Liver (tissue), 7 donors: ENCODE measurements at regions not wholly inside any gene's neighbourhood (a gene's known extent, or its start where the extent isn't known, plus 50 kb on each side); places are given as distances from the start of the nearest gene placed in this dataset.

Source experiments
- DNase-seq: peaks from one replicate; pipeline ENCODE4 v3.0.0-alpha.2; 2017; ENCODE audit warnings: low spot score
- H3K27ac ChIP-seq, 2 donors: one replicate each; pipeline ENCODE4 v1.7.0; 2013; ENCODE audit warnings: inconsistent platforms in 2 of 2, low read length in 2 of 2, control low read depth in 1 of 2, low read depth in 1 of 2, mild to moderate bottlenecking in 1 of 2
- H3K27me3 ChIP-seq, 4 donors: one replicate each; pipeline versions ENCODE4 v1.6.1 to v1.7.0; 2013; ENCODE audit warnings: low read length in 3 of 4, inconsistent platforms in 1 of 4, mild to moderate bottlenecking in 1 of 4, moderate library complexity in 1 of 4; ENCODE audit not compliant: control insufficient read depth in 4 of 4, insufficient read depth in 4 of 4
- H3K36me3 ChIP-seq, 4 donors: one replicate each; pipeline versions ENCODE4 v1.6.1 to v1.7.0; 2013; ENCODE audit warnings: low read length in 3 of 4, mild to moderate bottlenecking in 3 of 4, low read depth in 1 of 4, moderate library complexity in 1 of 4; ENCODE audit not compliant: control insufficient read depth in 4 of 4, insufficient read depth in 3 of 4
- H3K4me1 ChIP-seq, 4 donors: one replicate each; pipeline versions ENCODE4 v1.6.1 to v1.7.0; 2013; ENCODE audit warnings: low read length in 3 of 4, mild to moderate bottlenecking in 3 of 4, moderate library complexity in 1 of 4; ENCODE audit not compliant: control insufficient read depth in 4 of 4, insufficient read depth in 4 of 4
- H3K4me3 ChIP-seq, 3 donors: one replicate each; pipeline versions ENCODE4 v1.6.1 to v1.7.0; 2013; ENCODE audit warnings: low read length in 3 of 3, control low read depth in 1 of 3, low read depth in 1 of 3, mild to moderate bottlenecking in 1 of 3
- H3K9ac ChIP-seq, 2 donors: one replicate each; pipeline ENCODE4 v1.7.0; 2013; ENCODE audit warnings: low read length in 2 of 2, mild to moderate bottlenecking in 2 of 2, moderate library complexity in 2 of 2, control low read depth in 1 of 2, low read depth in 1 of 2
- H3K9me3 ChIP-seq, 4 donors: one replicate each; pipeline versions ENCODE4 v1.6.1 to v1.7.0; 2013; ENCODE audit warnings: low read length in 3 of 4; ENCODE audit not compliant: control insufficient read depth in 4 of 4
- EGR1 ChIP-seq, 2 donors: IDR thresholded peaks; 2 replicates each; pipeline ENCODE4 v1.6.1; 2016 to 2018; ENCODE audit warnings: antibody characterized with exemption in 2 of 2, low read depth in 2 of 2
- FOXA1 ChIP-seq: IDR thresholded peaks from 2 replicates; pipeline ENCODE4 v1.6.1; 2016; ENCODE audit warnings: antibody characterized with exemption
- FOXA2 ChIP-seq: IDR thresholded peaks from 2 replicates; pipeline ENCODE4 v1.6.1; 2016; ENCODE audit warnings: antibody characterized with exemption
- GABPA ChIP-seq, 2 donors: IDR thresholded peaks in 1 of 2; conservative IDR thresholded peaks in 1 of 2; 2 replicates each; pipeline ENCODE4 v1.6.1; 2016; ENCODE audit warnings: antibody characterized with exemption in 2 of 2, mild to moderate bottlenecking in 1 of 2, moderate library complexity in 1 of 2
- HNF4A ChIP-seq, 2 donors: conservative IDR thresholded peaks; 2 replicates each; pipeline ENCODE4 v1.6.1; 2016; ENCODE audit warnings: antibody characterized with exemption in 2 of 2, mild to moderate bottlenecking in 2 of 2
- HNF4G ChIP-seq: IDR thresholded peaks from 2 replicates; pipeline ENCODE4 v1.6.1; 2016; ENCODE audit warnings: antibody characterized with exemption
- JUND ChIP-seq, 2 donors: IDR thresholded peaks; 2 replicates each; pipeline ENCODE4 v1.6.1; 2016; ENCODE audit warnings: antibody characterized with exemption in 2 of 2
- RAD21 ChIP-seq, 2 donors: IDR thresholded peaks; 2 replicates each; pipeline ENCODE4 v1.6.1; 2016; ENCODE audit warnings: antibody characterized with exemption in 2 of 2, mild to moderate bottlenecking in 2 of 2
- RXRA ChIP-seq, 2 donors: IDR thresholded peaks; 2 replicates each; pipeline ENCODE4 v1.6.1; 2017 to 2018; ENCODE audit warnings: antibody characterized with exemption in 2 of 2, mild to moderate bottlenecking in 1 of 2
- SP1 ChIP-seq: IDR thresholded peaks from 2 replicates; pipeline ENCODE4 v1.6.1; 2018; ENCODE audit warnings: antibody characterized with exemption, mild to moderate bottlenecking
- TAF1 ChIP-seq: conservative IDR thresholded peaks from 2 replicates; pipeline ENCODE4 v1.6.1; 2016; ENCODE audit warnings: antibody characterized with exemption, mild to moderate bottlenecking
- YY1 ChIP-seq: IDR thresholded peaks from 2 replicates; pipeline ENCODE4 v1.6.1; 2016; ENCODE audit warnings: antibody characterized with exemption, mild to moderate bottlenecking
- WGBS: extraction: QIAGEN DNeasy Blood & Tissue Kit; methylation state at CpG from one replicate; pipeline ENCODE4 v1.1.7; 2013; 5-methylcytosine and 5-hydroxymethylcytosine counted together
- TF ChIP-seq, protein P1 (sequence below): IDR thresholded peaks from 2 replicates; pipeline ENCODE4 v1.6.1; 2016; ENCODE audit warnings: antibody characterized with exemption, mild to moderate bottlenecking
- TF ChIP-seq, protein P2 (sequence below): IDR thresholded peaks from 2 replicates; pipeline ENCODE4 v1.6.1; 2016; ENCODE audit warnings: antibody characterized with exemption
- TF ChIP-seq, protein P3 (sequence below): IDR thresholded peaks from 2 replicates; pipeline ENCODE4 v1.6.1; 2016; ENCODE audit warnings: antibody characterized with exemption
- TF ChIP-seq, protein P4 (sequence below): IDR thresholded peaks from 2 replicates; pipeline ENCODE4 v1.6.1; 2016; ENCODE audit warnings: antibody characterized with exemption
- donor health status: healthy.
- donor health status: healthy.
- donor health status: healthy.
- donor health status: healthy.

GRCh38 chr17:63325808-63326207 lies 120.3 kb downstream of the CYB561 start:
- no peak for DNase-seq
- TF ChIP-seq, protein P1, sequence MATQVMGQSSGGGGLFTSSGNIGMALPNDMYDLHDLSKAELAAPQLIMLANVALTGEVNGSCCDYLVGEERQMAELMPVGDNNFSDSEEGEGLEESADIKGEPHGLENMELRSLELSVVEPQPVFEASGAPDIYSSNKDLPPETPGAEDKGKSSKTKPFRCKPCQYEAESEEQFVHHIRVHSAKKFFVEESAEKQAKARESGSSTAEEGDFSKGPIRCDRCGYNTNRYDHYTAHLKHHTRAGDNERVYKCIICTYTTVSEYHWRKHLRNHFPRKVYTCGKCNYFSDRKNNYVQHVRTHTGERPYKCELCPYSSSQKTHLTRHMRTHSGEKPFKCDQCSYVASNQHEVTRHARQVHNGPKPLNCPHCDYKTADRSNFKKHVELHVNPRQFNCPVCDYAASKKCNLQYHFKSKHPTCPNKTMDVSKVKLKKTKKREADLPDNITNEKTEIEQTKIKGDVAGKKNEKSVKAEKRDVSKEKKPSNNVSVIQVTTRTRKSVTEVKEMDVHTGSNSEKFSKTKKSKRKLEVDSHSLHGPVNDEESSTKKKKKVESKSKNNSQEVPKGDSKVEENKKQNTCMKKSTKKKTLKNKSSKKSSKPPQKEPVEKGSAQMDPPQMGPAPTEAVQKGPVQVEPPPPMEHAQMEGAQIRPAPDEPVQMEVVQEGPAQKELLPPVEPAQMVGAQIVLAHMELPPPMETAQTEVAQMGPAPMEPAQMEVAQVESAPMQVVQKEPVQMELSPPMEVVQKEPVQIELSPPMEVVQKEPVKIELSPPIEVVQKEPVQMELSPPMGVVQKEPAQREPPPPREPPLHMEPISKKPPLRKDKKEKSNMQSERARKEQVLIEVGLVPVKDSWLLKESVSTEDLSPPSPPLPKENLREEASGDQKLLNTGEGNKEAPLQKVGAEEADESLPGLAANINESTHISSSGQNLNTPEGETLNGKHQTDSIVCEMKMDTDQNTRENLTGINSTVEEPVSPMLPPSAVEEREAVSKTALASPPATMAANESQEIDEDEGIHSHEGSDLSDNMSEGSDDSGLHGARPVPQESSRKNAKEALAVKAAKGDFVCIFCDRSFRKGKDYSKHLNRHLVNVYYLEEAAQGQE, result no peak
- TF ChIP-seq EGR1 (IDR thresholded peaks at IDR 0.05; ENCODE audit: low read depth in 2 of 2) (no peak), FOXA2 (no peak), HNF4A (conservative IDR thresholded peaks at IDR 0.05) (no peak), JUND (IDR thresholded peaks at IDR 0.05) (no peak), SP1 (no peak)
- Histone ChIP-seq H3K4me1 (no peaks in the 10 kb centered on the region), H3K9ac (no peak overlapping the region), H3K9me3 (no peaks in the 10 kb centered on the region), H3K27ac (no peak overlapping the region), H3K4me3 (no peak overlapping the region), H3K27me3 (no peaks in the 10 kb centered on the region), H3K36me3 (no peaks in the 10 kb centered on the region)
- WGBS, result 85% methylated on average over 4 of the region's 4 CpGs

- Histone ChIP-seq H3K36me3 (no peaks in the 10 kb centered on the region), H3K27ac (no peak overlapping the region), H3K4me3 (no peak overlapping the region), H3K4me1 (no peaks in the 10 kb centered on the region), H3K9ac (no peak overlapping the region), H3K27me3 (no peaks in the 10 kb centered on the region), H3K9me3 (no peaks in the 10 kb centered on the region)
- no peak for TF ChIP-seq RAD21 (IDR thresholded peaks at IDR 0.05)
- TF ChIP-seq, protein P2, sequence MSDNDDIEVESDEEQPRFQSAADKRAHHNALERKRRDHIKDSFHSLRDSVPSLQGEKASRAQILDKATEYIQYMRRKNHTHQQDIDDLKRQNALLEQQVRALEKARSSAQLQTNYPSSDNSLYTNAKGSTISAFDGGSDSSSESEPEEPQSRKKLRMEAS, result no peak
- TF ChIP-seq TAF1, result no peak
- TF ChIP-seq, protein P1, result no peak
- TF ChIP-seq, protein P3, sequence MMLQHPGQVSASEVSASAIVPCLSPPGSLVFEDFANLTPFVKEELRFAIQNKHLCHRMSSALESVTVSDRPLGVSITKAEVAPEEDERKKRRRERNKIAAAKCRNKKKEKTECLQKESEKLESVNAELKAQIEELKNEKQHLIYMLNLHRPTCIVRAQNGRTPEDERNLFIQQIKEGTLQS, result no peak
- TF ChIP-seq RXRA (IDR thresholded peaks at IDR 0.05), result no peak
- no peak for TF ChIP-seq EGR1 (IDR thresholded peaks at IDR 0.05; ENCODE audit: low read depth in 2 of 2)
- no peak for TF ChIP-seq HNF4A (conservative IDR thresholded peaks at IDR 0.05)
- TF ChIP-seq, protein P4, sequence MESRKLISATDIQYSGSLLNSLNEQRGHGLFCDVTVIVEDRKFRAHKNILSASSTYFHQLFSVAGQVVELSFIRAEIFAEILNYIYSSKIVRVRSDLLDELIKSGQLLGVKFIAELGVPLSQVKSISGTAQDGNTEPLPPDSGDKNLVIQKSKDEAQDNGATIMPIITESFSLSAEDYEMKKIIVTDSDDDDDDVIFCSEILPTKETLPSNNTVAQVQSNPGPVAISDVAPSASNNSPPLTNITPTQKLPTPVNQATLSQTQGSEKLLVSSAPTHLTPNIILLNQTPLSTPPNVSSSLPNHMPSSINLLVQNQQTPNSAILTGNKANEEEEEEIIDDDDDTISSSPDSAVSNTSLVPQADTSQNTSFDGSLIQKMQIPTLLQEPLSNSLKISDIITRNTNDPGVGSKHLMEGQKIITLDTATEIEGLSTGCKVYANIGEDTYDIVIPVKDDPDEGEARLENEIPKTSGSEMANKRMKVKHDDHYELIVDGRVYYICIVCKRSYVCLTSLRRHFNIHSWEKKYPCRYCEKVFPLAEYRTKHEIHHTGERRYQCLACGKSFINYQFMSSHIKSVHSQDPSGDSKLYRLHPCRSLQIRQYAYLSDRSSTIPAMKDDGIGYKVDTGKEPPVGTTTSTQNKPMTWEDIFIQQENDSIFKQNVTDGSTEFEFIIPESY, result no peak
- no peak for TF ChIP-seq FOXA2
- TF ChIP-seq YY1, result no peak
- TF ChIP-seq HNF4G, result no peak
- TF ChIP-seq FOXA1, result no peak
- TF ChIP-seq JUND (IDR thresholded peaks at IDR 0.05), result no peak
- no peak for TF ChIP-seq SP1
- TF ChIP-seq GABPA (IDR thresholded peaks at IDR 0.05 in 1 of 2, conservative IDR thresholded peaks at IDR 0.05 in 1 of 2), result no peak
- DNase-seq, result no peak
These were observed 116.2 kb downstream of the CYB561 start for GRCh38 chr17:63329876-63330275.
